OCI-LY1 (cell line): ENCODE measurements at regions not wholly inside any gene's neighbourhood (a gene's known extent, or its start where the extent isn't known, plus 50 kb on each side); places are given as distances from the start of the nearest gene placed in this dataset.

ENCODE experiments used
- H2AFZ ChIP-seq: fragments of 200-600 bp; sonication (generic), shearing (Covaris generic); 2 replicates; pipeline ENCODE4 v1.6.0; 2014; ENCODE audit warnings: antibody characterized with exemption, mild to moderate bottlenecking, low read length
- H3F3A ChIP-seq: fragments of 200-600 bp; sonication (generic), shearing (Covaris generic); 2 replicates; pipeline ENCODE4 v1.6.0; 2014; ENCODE audit warnings: mild to moderate bottlenecking, antibody characterized with exemption, low read length, moderate library complexity; ENCODE audit not compliant: insufficient read depth
- H3K27ac ChIP-seq: fragments of 200-600 bp; sonication (generic); 2 replicates; pipeline ENCODE4 v1.5.1; 2014; ENCODE audit warnings: low read length, mixed run types, mild to moderate bottlenecking, low read depth; ENCODE audit not compliant: poor library complexity, severe bottlenecking
- H3K27me3 ChIP-seq: fragments of 200-600 bp; sonication (generic); 2 replicates; pipeline ENCODE4 v1.6.0; 2014; ENCODE audit warnings: antibody characterized with exemption, mild to moderate bottlenecking, low read length, moderate library complexity; ENCODE audit not compliant: insufficient read depth
- H3K36me3 ChIP-seq: fragments of 200-600 bp; sonication (generic); 2 replicates; pipeline ENCODE4 v1.6.1; 2014; ENCODE audit warnings: mild to moderate bottlenecking, antibody characterized with exemption, low read length, moderate library complexity, mixed read lengths; ENCODE audit not compliant: insufficient read depth
- H3K4me1 ChIP-seq: fragments of 200-600 bp; sonication (generic); 2 replicates; pipeline ENCODE4 v1.5.1; 2014; ENCODE audit warnings: mild to moderate bottlenecking, low read length, moderate library complexity; ENCODE audit not compliant: insufficient read depth, severe bottlenecking
- H3K4me2 ChIP-seq: fragments of 200-600 bp; sonication (generic), shearing (Covaris generic); 2 replicates; pipeline ENCODE4 v1.6.1; 2014; ENCODE audit warnings: low read length
- H3K4me3 ChIP-seq: fragments of 200-600 bp; sonication (generic); 2 replicates; pipeline ENCODE4 v1.5.1; 2014; ENCODE audit warnings: low read length, low read depth, mild to moderate bottlenecking, mixed read lengths; ENCODE audit not compliant: poor library complexity, severe bottlenecking
- H3K79me2 ChIP-seq: fragments of 200-600 bp; shearing (Covaris generic); 2 replicates; pipeline ENCODE4 v1.6.1; 2016; ENCODE audit warnings: mixed run types, low read length, mixed read lengths; ENCODE audit not compliant: insufficient read depth
- H3K9ac ChIP-seq: fragments of 200-600 bp; sonication (generic), shearing (Covaris generic); 2 replicates; pipeline ENCODE4 v1.6.1; 2014; ENCODE audit warnings: mild to moderate bottlenecking, low read length, mixed read lengths
- H3K9me2 ChIP-seq: fragments of 200-600 bp; sonication (generic), shearing (Covaris generic); 2 replicates; pipeline ENCODE4 v1.6.1; 2014; ENCODE audit warnings: low read depth, mild to moderate bottlenecking, low read length, mixed read lengths
- H3K9me3 ChIP-seq: fragments of 200-600 bp; shearing (Covaris generic); 2 replicates; pipeline ENCODE4 v1.6.1; 2014; ENCODE audit warnings: low read length, mixed read lengths
- H4K20me1 ChIP-seq: fragments of 200-600 bp; sonication (generic), shearing (Covaris generic); 2 replicates; pipeline ENCODE4 v1.6.0; 2016; ENCODE audit warnings: mild to moderate bottlenecking, low read length; ENCODE audit not compliant: insufficient read depth
- CTCF ChIP-seq: fragments of 200-600 bp; sonication (generic), shearing (Covaris generic); IDR thresholded peaks from 2 replicates; pipeline ENCODE4 v1.5.1; 2017; ENCODE audit warnings: mild to moderate bottlenecking, antibody characterized with exemption, low read length, moderate library complexity, mixed read lengths
- EZH2 ChIP-seq: fragments of 200-600 bp; sonication (generic), shearing (Covaris generic); IDR thresholded peaks from 2 replicates; pipeline ENCODE4 v1.8.0; 2017; ENCODE audit warnings: borderline replicate concordance, mixed run types, mild to moderate bottlenecking, antibody characterized with exemption, low read length, moderate library complexity, mixed read lengths

- Histone ChIP-seq H2AFZ (no peak overlapping the region), H3K27me3 (no peaks in the 10 kb centered on the region), H3K4me2 (no peak overlapping the region), H3K36me3 (no peaks in the 10 kb centered on the region), H3K4me3 (no peak overlapping the region), H3K27ac (no peak overlapping the region), H4K20me1 (no peaks in the 10 kb centered on the region), H3K9me3 (no peaks in the 10 kb centered on the region), H3K9ac (no peak overlapping the region), H3F3A (no peaks in the 10 kb centered on the region), H3K4me1 (no peaks in the 10 kb centered on the region), H3K9me2 (no peaks in the 10 kb centered on the region), H3K79me2 (no peaks in the 10 kb centered on the region)
- TF ChIP-seq CTCF (no peak), EZH2 (no peak)
Measured at GRCh38 chr11:56846631-56847576, 98.4 kb upstream of the OR9G4 start.

GRCh38 chr11:56845121-56845732 lies 96.7 kb upstream of the OR9G4 start:
- Histone ChIP-seq H3F3A (no peaks in the 10 kb centered on the region), H3K9ac (no peak overlapping the region), H3K4me1 (no peaks in the 10 kb centered on the region), H3K79me2 (no peaks in the 10 kb centered on the region), H3K9me3 (no peaks in the 10 kb centered on the region), H3K27me3 (no peaks in the 10 kb centered on the region), H3K27ac (no peak overlapping the region), H3K36me3 (no peaks in the 10 kb centered on the region), H3K4me2 (no peak overlapping the region), H2AFZ (no peak overlapping the region), H4K20me1 (no peaks in the 10 kb centered on the region), H3K4me3 (no peak overlapping the region), H3K9me2 (no peaks in the 10 kb centered on the region)
- TF ChIP-seq EZH2 (no peak), CTCF (no peak)

GRCh38 chr11:56843816-56844215 lies 95.3 kb upstream of the OR9G4 start:
- no peaks in the 10 kb centered on the region for H3F3A ChIP-seq

More at GRCh38 chr11:56843816-56844215, 95.3 kb upstream of the OR9G4 start:
- H3K4me1 ChIP-seq: no peaks in the 10 kb centered on the region
- H2AFZ ChIP-seq: no peak overlapping the region
- no peaks in the 10 kb centered on the region for H4K20me1 ChIP-seq
- no peaks in the 10 kb centered on the region for H3K9me3 ChIP-seq
- no peak overlapping the region for H3K4me3 ChIP-seq
- no peak overlapping the region for H3K27ac ChIP-seq
- no peaks in the 10 kb centered on the region for H3K27me3 ChIP-seq
- TF ChIP-seq EZH2 (no peak), CTCF (no peak)
- H3K36me3 ChIP-seq: no peaks in the 10 kb centered on the region
- H3K9ac ChIP-seq: no peak overlapping the region
- H3K9me2 ChIP-seq: no peaks in the 10 kb centered on the region
- H3K79me2 ChIP-seq: no peaks in the 10 kb centered on the region
- no peak overlapping the region for H3K4me2 ChIP-seq
